HL-60 (cell line): ENCODE measurements at regions not wholly inside any gene's neighbourhood (a gene's known extent, or its start where the extent isn't known, plus 50 kb on each side); places are given as distances from the start of the nearest gene placed in this dataset.

ENCODE experiments used
- DNase-seq, 2 experiments: peaks; one replicate each; pipeline ENCODE4 v3.0.0-alpha.2; 2010 to 2020; ENCODE audit warnings: low read depth in 1 of 2, low spot score in 1 of 2
- H3K27ac ChIP-seq: fragments of 250-450 bp; sonication (Bioruptor Pico); replicated peaks from 2 replicates; pipeline ENCODE4 v1.5.1; 2020; ENCODE audit warnings: mild to moderate bottlenecking, moderate library complexity
- H3K27me3 ChIP-seq: fragments of 250-450 bp; sonication (Bioruptor Pico); 2 replicates; pipeline ENCODE4 v1.5.1; 2021; ENCODE audit warnings: mild to moderate bottlenecking, moderate library complexity; ENCODE audit not compliant: insufficient read depth, poor library complexity, severe bottlenecking
- H3K4me3 ChIP-seq: replicated peaks from 2 replicates; pipeline ENCODE4 v1.5.1; 2011; ENCODE audit warnings: mild to moderate bottlenecking, control low read depth, low read length; ENCODE audit not compliant: insufficient read depth
- GABPA ChIP-seq: IDR thresholded peaks from 2 replicates; pipeline ENCODE4 v1.6.1; 2012; ENCODE audit warnings: low read depth
- POLR2AphosphoS5 ChIP-seq: IDR thresholded peaks from 2 replicates; pipeline ENCODE4 v1.6.1; 2012; ENCODE audit warnings: low read depth
- REST ChIP-seq: IDR thresholded peaks from 2 replicates; pipeline ENCODE4 v1.6.1; 2012; ENCODE audit warnings: low read depth; ENCODE audit not compliant: insufficient replicate concordance
- SPI1 ChIP-seq: IDR thresholded peaks from 2 replicates; pipeline ENCODE4 v1.6.1; 2012; ENCODE audit warnings: low read depth, mild to moderate bottlenecking, borderline replicate concordance
- TF ChIP-seq, protein P1 (sequence below): IDR thresholded peaks from one replicate; pipeline ENCODE4 v1.5.1; 2011; ENCODE audit warnings: low read length, control low read depth, inconsistent platforms; ENCODE audit not compliant: insufficient read depth

DNA sequence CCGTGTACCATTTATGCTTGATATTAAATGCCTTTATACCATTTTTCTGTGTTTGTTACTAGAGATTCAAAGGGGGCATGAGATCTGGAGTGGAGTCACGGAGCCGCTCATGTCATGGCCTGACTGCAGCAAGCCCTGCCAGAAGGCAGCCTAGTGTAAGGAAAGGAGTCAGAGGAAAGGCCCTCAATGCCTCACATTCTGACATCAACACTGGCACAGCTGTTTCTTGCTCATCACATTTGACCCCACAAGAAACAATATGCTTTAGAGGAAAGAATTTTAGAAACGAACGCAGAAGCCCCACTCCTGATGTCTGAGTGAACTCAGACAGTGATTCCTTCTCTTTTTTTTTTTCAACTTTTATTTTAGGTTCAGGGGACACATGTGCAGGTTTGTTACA lies 322.4 kb upstream of the CPEB2 start:
- no peaks in the 10 kb centered on the region for H3K27me3 ChIP-seq

DNA sequence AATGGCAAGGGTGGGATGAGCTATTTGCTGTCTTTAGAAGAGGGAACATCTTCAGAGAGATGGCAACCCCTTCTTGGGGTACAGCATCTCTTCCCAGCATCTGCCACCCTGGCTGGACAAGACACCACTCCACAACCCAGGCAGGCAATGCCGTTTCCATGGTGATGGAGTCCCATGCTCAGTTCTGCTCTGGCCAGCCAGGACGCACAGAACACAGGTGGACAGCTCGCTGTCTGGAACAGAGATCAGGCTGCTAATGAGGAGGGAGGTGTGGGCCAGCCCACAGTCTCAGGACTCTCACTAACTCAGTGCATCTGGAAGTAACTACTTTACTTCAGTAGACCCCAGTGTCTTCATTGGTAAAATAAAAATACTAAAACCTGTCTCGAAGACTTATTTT lies 321.0 kb upstream of the CPEB2 start:
- TF ChIP-seq SPI1 (no peak), REST (no peak), POLR2AphosphoS5 (no peak), GABPA (no peak)
- TF ChIP-seq, protein P1, sequence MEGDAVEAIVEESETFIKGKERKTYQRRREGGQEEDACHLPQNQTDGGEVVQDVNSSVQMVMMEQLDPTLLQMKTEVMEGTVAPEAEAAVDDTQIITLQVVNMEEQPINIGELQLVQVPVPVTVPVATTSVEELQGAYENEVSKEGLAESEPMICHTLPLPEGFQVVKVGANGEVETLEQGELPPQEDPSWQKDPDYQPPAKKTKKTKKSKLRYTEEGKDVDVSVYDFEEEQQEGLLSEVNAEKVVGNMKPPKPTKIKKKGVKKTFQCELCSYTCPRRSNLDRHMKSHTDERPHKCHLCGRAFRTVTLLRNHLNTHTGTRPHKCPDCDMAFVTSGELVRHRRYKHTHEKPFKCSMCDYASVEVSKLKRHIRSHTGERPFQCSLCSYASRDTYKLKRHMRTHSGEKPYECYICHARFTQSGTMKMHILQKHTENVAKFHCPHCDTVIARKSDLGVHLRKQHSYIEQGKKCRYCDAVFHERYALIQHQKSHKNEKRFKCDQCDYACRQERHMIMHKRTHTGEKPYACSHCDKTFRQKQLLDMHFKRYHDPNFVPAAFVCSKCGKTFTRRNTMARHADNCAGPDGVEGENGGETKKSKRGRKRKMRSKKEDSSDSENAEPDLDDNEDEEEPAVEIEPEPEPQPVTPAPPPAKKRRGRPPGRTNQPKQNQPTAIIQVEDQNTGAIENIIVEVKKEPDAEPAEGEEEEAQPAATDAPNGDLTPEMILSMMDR, result no peak
- Histone ChIP-seq H3K27ac (no peak overlapping the region), H3K4me3 (no peak overlapping the region), H3K27me3 (no peaks in the 10 kb centered on the region)
- DNase-seq, result no peak

More for the DNA sequence above, 322.4 kb upstream of the CPEB2 start:
- no peak for DNase-seq
- H3K4me3 ChIP-seq, result no peak overlapping the region
- H3K27ac ChIP-seq, result no peak overlapping the region
- TF ChIP-seq, protein P1, result no peak
- TF ChIP-seq REST (no peak), GABPA (no peak), SPI1 (no peak), POLR2AphosphoS5 (no peak)

- Histone ChIP-seq H3K4me3 (no peak overlapping the region), H3K27ac (no peak overlapping the region), H3K27me3 (no peaks in the 10 kb centered on the region)
- no peak for TF ChIP-seq GABPA
- no peak for TF ChIP-seq POLR2AphosphoS5
- no peak for TF ChIP-seq REST
- no peak for TF ChIP-seq SPI1
- TF ChIP-seq, protein P1, result no peak
- no peak for DNase-seq
Observed at GRCh38 chr4:14693728-14694127, 308.6 kb upstream of the CPEB2 start.
